ENCODE measurements at regions not wholly inside any gene's neighbourhood (a gene's known extent, or its start where the extent isn't known, plus 50 kb on each side); places are given as distances from the start of the nearest gene placed in this dataset.
"Not testable (repeated sequence)": the region's sequence is repeated elsewhere in the genome, so short reads cannot be mapped to it uniquely, and the experiment has no call there.

DNA sequence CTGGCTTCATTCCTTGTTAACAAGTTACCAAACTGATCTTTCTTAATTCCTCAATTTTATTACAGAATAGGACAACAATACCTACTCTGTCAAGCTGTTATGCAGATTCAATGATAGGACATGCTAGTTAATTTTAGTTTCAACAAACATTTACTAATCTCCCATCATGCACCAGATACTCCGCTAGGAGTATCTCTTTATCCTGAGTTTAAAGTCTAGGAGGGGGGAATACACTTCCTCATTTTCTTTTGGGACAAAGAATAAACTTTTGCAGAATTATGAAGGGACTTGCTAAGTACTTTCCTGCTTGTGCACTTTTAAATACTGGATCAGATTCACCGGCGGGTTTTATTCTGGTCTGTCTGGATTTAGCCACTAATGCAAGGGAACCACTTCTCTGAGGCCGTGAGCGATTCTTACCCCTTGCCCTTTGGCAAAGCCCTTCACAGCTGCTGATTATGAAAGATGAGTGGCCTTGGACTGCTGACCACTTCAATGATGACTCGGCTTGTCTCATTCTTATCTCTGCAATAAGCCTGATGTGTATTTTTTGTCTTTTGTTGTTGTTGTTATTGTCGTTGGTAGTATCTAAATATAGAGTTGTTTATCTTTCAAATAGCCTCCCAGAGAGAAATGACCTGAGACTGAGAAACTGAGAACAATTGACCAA is 73.9 kb downstream of the RMI1 start:
- no peak for DNase-seq

DNA sequence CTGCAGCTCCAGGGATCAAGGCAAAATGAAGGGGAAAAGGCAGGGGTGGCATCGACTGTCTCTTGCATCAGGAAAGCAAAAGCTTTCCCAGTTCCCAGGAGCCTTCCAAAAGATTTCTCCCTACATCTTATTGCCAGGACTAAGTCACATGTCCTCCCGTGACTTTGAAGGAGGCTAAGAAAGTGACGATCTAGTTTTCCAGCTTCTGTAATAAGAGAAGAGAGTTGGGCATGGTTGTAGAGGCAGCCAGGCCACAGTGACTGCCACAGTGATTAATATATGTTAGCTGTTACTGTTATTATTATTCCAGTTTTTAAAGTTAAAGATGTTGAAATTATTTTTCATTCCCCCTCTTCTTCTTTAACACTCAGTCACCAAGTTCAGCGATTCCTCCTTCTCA is 77.1 kb downstream of the RMI1 start:
- DNase-seq: no peak

DNA sequence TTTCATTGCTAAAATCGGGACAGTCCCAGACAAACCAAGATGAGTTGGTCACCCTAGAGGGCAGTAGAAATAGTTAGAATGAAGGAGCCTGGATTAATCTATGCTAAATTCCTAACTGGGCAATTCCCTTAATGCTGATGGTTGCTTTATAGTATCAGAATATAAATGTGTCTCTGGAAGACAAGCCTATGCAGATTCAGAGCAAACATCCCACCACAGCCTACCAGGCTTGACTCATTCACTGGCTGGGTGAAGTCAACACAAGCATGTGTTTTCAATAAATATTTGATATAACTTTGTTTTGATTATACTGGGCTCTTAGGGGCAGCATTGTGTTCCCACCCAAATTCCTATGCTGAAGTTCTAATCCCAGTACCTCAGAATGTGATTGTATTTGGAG is 79.3 kb downstream of the RMI1 start:
- DNase-seq: no peak

DNA sequence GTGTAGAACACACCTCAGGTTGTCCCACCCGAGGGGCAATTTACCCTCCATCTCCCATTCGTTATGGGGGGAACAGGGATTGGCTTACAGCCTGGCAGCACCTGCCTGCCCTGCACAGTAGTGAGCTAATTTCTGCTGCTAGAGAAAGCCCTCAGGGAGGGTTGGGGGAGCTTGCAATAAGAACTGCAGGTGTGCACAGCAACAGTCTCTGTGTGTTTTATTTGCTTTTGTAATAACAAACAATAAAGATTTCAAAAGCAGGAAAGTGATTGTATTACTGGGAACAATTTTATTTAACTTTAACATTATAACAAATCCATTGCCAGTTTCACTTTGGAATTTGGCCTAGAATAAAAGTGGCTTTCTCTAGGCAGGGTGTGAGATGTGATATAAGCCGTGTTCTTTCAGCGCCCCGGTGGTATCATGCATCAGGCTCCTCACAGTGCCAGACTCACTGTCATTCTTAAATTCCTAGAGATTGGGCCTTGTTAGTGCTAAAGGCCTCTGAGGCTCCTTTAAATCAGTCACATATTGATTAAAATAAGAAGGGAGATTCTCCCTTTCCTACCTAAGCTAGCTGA is 81.1 kb downstream of the RMI1 start:
- peak; percentile 34 to 55 for DNase-seq

DNA sequence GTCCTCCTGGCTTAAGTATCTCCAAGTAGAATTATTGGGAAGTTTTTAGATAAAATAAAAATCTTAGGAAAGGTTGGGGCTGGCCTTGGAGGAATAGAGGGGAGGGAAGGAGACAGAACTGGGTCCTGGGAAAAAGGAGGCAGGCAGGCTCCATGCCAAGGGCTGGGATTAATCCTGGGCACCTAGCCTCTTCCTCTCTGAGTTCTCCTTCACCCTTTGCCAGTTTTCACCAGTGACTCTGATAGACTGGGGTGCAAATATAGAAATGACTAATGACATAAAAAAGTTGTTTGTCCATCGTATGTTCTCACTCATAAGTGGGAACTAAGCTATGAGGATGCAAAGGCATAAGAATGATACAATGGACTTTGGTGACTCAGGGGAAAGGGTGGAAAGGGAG is 81.9 kb downstream of the RMI1 start:
- no peak for DNase-seq

DNA sequence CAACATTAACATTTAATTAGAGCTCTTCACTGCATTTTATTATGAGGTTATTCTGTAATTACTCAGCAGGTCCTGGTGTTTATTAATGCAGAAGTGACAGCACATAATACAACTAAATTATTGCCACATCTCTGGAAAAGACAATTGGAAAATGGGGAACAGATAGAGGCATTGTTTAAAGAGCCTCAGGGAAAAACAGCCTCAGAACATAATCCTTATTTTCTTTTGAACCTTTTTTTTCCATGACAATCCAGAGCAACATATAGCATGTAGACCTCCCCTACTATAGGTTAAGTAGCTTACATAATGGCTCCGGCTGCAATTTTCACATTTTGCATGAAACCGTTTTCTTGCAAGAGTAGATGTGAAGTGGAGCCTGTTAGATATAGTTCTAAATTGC is 87.2 kb downstream of the RMI1 start:
- DNase-seq: no peak

DNA sequence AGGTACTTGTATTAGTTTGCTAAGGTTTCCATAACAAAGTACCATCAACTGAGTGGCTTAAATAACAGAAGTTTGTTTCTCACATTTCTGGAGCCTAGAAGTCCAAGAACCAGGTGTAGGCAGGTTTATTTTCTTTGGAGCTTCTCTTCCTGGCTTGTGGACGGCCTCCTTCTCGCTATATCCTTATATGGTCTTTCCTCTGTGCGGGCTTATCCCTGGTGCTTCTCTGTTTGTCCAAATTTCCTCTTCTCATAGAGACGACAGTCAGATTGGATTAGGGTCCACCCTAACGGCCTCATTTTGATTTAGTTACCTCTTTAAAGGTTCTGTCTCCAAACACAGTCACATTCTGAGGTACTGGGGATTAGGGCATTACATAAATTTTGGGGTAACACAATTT is 88.3 kb downstream of the RMI1 start:
- no peak for DNase-seq

DNA sequence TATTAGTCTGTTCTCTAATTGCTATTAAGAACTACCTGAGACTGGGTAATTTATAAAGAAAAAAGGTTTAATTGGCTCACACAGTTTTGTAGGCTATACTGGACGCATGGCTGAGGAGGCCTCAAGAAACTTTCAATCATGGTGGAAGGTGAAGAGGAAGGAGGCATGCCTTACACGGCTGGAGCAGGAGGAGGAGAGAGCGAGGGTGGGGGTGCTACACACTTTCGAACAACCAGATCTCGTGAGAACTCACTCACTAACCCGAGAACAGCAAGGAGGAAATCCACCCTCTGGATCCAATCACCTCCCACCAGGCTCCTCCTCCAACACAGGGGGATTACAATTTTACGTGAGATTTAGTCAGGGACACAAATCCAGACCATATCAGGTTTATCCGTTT is 90.0 kb downstream of the RMI1 start:
- DNase-seq: no peak

DNA sequence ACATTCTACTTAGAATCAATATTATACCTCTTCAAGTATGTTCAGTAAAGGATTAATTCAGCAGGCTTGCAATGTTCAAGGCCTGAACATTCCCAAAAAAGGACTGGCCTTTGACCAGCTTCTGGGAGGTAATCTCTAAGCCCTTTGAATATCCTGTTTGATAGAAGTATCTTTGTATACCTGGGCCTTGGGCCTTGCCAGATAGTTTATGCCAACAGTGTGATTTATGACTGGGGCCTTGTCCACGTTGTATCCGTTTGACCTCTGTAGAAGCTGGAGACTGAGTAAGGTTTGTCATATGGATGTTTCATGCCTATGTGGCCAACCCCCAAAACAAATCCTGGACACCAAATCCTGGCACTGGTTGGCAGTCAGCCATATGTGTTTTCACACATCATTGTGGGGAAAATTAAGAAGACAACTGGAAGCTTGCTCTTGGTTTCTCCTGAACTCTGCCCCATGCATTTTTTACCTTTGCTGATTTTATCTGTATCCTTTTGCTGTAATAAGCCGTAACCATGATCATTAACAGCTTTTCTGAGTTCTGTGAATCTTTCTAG is 92.1 kb downstream of the RMI1 start:
- DNase-seq: no peak

DNA sequence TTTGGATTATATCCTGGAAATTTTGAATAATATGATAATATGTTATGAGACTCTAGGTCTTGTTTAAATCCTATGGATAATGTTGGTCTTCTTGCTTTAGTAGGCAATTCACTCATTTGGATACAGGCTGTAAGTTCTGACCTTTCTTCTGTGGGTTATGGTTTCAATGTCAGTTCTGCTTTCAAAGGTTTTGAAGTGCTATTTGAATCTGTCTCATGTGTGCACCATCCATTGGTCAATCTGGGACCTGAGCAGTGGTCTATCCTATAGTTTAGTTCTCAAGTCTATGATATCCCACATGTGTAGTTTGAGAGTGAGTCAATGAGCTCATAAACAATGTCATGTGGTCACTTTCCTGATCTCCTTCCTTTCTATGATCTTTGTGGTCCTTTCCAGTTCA is 94.4 kb downstream of the RMI1 start:
- no peak for DNase-seq

DNA sequence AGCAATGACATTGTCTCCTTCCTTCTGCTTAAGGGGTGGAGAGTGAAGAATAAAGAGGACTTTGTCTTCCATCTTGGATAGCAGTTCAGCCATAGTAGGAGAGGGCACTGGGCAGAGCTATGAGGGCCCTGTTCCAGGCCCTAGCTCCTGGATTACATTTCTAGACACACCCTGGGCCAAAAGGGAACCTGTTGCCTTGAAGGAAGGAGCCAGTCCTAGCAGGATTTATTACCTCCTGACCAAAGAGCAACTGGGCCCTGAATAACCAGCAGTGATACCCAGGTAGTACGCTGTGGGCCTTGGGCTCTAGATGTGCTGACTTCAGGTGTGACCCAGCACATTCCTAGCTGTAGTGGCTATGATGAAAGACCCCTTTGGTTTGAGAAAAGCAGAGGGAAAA is 95.8 kb downstream of the RMI1 start:
- DNase-seq: no peak

DNA sequence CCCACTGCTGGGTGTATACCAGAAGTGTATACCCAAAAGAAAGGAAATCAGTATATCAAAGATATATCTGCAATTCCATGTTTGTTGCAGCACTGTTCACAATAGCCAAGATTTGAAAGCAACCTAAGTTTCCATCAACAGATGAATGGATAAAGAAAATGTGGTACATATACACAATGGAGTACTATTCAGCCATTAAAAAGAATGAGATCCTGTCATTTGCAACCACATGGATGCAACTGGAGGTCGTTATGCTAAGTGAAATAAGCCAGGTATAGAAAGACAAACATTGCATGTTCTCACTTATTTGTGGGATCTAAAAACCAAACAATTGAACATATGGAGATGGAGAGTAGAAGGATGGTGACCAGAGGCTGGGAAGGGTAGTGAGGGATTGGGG is 97.2 kb downstream of the RMI1 start:
- not testable (repeated sequence) for DNase-seq

DNA sequence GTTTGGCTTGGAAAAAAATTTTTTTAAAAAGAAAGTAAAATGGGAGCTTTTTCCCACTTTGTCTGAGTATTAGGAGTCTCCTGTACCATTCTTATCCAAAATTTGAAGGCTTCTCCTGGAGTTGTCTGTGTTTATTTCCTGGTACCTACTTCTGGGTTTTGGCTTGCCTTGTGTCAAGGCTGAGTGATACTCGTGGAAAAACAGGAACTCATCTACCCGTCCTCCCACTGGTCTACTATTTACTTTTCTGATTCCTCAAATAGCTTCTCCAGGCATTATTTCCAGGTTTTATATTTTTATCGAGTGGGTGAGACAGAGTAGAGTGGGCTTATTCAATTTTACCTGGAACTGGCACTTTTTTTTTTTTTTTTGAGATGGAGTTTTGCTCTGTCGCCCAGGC is 99.4 kb downstream of the RMI1 start:
- DNase-seq: no peak

DNA sequence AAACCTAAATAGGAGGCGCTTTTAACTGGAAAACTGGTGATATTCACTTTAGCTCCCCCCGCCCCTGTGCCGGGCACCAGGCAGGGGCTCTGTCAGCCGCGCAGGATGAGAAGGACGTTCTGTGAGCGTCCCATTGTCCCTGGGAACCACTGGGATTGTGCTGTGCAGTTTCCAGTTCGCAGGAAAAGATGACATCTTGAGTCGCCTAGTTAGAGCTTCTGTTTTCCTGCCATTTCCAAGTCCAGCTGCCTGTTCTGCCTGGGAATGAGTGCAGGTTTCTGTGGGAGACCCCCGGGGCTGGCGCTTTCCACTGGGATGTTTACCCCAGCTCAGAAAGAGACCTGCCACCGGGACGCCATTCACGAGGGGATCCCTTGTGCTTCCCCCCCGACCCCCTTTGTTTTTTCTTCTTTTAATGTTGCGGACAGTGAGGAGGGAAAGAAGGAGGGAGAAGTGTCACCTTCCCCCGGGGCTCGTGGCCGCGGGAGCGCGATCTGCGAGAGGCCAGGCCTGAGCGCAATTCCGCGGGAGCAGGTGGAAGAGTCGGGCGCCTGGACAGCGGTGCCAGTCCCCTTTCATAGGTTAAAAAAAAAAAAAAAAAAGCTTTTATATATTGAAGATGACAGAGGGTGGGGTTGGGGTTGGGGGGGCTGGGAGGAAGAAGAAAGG is 121.5 kb downstream of the RMI1 start:
- no peak for DNase-seq

DNA sequence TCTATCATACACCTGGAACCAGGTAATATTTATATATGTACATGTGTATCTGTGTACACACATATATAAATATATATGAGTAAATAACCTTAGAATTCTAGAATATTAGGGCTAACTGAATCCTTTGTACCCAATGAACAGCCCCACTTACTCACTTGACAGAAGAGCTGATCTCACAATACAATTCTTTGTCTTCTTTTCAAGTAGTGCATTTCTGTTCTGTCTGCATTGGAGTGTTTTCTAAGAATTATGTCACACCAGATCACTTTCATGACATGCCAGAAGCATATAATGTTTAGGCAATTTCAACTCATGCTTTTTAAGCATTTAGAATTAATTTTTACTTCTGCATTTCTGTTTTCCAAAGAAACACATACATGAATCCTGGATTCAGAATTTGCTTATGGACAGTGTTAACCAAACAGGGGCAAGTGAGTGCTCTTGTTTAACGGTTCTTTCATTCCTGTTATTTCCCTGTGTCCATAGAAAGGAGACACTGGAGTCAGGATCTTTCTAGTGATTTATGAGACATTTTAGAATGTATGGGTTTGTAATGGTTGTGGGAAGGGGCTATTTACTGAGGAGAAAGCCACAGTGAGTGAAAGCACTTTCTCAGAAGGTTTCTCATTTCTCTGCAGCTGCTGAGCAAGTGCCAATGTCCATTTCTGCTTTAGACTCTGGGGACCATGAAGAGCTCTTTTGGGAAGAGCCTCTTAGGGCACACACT is 123.2 kb downstream of the RMI1 start:
- DNase-seq: no peak

DNA sequence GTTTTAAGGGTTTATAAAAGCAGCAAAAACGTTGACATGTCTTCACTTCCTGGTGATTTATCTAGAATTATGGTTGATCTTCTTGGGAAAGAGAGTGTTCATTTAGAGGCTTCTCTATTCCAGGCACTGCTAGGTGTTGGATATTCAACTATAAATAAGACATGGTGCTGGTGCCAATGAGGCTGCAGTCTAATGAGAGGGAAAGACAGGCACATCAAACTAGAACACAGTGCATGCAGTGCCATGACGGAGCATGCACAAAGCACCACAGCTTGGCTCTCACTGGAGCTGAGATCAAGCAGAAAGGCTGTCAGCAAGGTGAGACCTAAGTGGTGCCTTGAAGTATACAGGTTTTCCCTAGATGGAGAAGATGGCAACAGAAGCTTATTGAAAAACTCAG is 126.5 kb downstream of the RMI1 start:
- DNase-seq: no peak

DNA sequence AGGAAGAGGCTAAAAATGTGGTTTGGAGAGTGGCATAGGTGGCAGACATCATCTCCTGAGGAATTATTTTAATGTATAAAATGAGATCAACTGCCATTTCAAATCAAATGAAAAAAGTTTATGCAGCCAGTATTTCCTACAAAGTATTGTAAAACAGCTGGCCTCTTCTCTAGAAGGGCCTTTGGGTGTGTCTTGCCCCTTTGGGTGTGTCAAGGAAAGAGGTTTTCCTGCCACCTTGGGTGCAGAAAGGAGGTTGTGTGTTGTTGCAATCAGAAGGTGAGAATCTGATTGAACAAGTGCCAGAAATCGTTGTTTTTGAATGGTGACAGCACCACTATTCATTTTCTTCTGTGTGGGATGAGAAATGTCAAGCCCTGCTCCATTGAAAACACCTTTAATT is 127.4 kb downstream of the RMI1 start:
- no peak for DNase-seq

DNA sequence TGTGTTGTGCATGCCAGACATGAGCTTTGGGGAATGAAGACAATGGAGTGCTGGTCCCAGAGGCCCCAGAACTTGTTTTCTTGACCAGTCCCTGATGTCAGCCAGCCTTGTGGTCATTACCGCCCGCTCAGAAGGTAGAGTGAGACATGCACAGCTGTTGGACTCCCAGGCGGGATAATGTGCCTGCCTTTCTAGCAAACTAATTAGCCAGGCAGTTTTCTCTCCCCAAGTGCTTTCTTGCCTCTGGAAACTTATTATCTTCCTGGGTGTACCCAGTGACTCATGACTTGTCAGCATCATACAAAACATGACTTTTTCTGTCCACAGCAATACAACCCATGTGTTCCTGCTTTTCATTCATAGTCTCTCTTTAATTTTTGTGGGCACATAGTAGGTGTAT is 131.1 kb downstream of the RMI1 start:
- no peak for DNase-seq

DNA sequence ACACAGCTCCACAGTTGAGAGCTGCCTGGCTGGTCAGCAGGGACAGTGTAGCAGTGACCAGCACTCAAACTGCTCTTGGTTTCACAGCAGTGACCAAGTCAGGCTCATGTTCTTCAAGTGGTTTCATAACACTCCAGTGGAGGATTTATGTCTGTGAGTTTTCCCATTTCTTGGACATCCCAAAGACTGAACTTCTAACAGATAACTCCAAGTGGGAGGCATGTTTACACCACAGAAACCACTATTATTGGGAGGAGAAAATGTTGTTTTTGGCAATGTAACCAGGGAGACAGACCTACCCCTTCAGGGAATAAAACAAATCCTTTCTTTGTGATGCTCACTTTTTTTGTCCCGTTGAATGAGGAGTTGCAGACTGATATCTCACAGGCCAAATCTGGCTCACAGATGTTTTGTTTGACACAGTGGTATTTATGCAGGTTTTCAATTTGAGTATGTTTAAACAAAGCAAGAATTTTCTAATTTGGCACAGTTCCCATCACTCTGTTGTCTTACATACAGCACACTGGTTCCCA is 141.5 kb downstream of the RMI1 start:
- no peak for DNase-seq

DNA sequence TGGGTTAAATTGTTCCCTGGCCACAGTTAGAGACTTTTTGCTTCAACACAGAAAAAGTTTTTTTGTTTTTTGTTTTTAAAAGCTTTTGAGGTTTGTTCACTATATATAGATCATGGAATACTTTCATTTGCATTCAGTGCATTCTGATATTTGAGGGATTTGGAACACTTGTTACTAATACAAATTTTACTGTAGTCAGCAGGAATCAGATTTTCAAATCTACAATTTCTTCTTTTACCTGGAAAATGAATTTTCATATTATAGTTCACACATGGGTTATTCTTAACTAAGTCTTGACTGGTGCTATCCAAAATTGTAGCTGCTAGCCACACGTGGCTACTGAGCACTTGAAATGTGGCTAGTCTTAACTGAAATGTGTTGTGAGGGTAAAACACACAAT is 142.0 kb downstream of the RMI1 start:
- no peak for DNase-seq

DNA sequence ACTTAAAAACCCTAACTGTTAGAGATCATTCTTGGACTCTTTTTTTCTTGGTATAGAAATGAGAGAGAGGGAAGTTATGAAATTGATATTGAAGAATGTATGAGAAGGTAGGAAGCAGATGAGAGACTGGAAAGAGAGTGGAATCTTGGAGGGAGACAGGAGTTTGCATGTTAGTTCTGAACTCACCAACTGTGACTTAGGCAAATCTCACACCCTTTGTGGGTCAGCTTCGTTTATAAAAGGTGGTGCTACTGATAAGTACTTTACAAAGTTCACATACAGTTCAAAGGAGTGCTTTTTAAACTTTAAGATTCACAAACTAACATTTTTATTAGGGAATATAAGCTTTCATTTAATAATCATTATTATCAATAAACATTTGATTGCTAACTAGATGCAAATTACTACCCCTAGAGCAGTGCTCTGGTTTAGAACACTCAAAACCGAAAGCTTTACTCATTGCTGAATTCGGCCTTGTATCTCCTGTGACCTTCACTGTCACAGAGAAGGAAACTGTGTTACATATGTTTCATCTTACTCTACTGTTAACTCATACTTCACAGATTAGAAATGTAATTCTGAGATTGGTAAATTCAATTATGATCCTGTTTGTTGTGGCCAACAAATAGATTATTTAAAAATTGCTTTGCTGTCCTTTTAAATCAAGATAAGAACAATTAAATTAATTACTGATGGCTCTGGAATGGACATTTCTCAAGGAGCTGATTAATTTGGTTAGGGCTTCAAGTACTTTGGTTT is 143.2 kb downstream of the RMI1 start:
- DNase-seq: no peak

DNA sequence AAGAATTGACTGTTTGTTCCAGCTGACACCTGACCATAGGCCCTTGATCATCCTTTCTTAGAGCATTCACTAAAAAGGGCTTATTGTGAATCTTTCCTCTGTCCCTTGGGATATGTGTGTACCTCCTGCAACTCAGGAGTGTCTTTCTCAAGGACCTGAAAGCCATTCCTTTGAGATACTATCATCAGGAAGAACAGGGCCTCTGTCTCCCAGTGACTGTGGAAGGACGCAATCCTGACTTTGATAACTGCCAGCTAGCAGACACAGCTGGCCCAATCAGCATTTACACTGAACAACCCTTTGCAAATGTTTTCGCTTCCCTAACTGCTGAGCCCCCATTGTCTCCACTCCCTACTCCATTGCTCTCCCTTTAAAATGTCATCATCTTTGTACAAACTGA is 144.4 kb downstream of the RMI1 start:
- no peak for DNase-seq

DNA sequence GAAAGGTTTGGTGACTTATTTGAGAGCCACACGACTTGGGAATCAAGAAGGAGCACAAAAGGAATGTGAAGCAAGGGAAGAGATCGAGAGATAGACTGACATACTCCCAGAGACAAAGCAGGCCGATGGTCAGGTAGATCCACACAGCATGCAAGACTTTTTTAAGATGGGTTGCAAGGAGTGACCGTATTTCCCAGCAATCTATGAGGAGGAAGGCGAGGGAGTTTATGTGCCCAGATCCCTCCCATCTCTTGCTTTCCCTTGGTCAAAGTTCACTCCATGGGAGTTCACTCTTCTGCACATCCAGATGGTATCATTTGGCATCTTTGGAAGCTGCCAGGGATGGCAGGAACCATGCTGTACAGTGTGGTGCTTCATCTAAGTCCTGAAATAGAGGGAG is 148.9 kb downstream of the RMI1 start:
- DNase-seq: no peak
